OCI-LY7 (cell line): ENCODE measurements at regions not wholly inside any gene's neighbourhood (a gene's known extent, or its start where the extent isn't known, plus 50 kb on each side); places are given as distances from the start of the nearest gene placed in this dataset.

Experiments
- CTCF ChIP-seq: fragments of 200-600 bp; sonication (generic); conservative IDR thresholded peaks from 2 replicates; pipeline ENCODE4 v1.5.1; 2014; ENCODE audit warnings: mild to moderate bottlenecking, antibody characterized with exemption, low read length, moderate library complexity, mixed read lengths
- EZH2phosphoT487 ChIP-seq: fragments of 200-600 bp; sonication (generic); IDR thresholded peaks from 2 replicates; pipeline ENCODE4 v1.6.1; 2018; ENCODE audit warnings: low read depth, borderline replicate concordance, mild to moderate bottlenecking, mixed run types, antibody characterized with exemption, low read length, moderate library complexity, mixed read lengths

DNA sequence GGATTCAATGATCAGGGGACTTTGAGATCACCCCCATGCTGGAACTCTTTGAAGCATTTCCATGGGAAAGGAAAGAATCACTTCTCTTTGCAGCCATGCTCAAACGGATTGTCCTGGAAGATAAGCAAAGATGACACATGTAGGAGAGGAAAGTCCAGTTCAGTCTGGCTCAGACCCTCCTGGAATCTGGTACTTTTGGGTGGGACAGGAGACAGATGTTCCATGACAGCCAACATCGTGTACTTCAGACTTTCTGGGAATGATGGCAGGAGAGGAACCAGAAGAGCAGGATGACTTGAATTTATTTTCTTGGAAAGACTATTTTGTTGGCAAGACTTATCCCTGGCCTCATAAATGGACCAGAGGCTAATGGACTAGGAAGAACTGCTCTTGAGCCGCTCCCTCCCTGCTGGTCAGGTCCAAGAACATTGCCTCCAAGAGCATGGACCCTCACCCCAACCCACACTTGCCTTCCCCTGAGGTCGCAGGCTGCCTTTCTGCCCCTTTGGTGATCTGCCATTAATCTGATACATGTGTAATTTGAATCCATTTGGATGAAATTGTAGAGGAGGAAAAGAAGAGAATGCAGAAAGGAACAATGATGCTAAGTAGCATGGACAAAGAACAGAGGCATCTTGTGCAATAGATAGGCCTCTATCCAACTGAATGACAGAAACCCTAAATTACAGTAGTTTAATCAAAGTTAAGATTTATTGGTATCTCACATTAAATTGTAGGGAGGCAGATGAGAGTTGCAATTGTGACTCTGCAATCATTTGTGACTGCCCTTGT lies 201.0 kb downstream of the SNX19 start:
- TF ChIP-seq CTCF (no peak), EZH2phosphoT487 (no peak)
